ENCODE measurements at regions not wholly inside any gene's neighbourhood (a gene's known extent, or its start where the extent isn't known, plus 50 kb on each side); places are given as distances from the start of the nearest gene placed in this dataset.
"Not testable (repeated sequence)": the region's sequence is repeated elsewhere in the genome, so short reads cannot be mapped to it uniquely, and the experiment has no call there.

DNA sequence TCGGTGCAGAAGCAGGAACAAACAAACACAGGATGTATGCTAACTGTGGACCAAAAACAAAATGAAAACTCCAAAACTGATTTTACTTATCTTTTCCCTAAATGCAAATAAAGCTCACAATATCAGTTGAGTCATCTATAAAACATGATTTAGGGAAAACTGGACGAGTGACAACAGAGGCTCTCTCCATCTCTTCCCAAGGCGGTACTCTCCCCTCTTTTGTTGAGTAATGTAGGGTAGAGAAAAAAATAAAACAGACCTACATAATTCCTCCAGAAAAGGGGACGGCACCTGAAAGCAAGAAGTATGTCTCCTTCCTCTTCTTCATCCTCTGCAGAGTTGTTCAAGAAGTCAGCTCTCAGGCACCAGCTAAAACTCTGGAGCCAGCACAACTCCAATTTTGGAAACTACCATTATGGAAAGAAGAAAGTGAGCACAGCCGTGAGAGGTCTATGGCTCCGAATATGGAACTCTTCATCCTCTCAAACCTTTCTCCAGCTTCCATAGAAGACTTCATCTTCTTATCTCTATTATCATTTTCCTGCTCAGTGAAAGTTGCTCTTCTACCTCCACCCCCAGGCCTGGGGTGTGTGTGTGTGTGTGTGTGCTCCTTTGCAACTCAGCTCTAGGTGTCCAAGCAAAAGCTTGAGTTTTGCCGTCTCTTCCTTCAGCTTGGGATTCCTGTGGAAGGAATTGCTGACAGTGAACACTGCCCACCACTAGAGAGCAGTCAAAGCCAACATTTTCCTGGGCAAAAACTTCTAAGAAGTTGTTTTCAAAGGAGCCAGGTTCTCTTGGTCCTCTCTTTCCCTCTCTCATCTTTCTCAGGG, 155.4 kb downstream of the DIO2 start:
- peak; percentile 8 to 19 for DNase-seq

- no peak for DNase-seq
Measured at GRCh38 chr14:80055226-80055625, 156.1 kb downstream of the DIO2 start.

- DNase-seq: no peak
Measured at GRCh38 chr14:80054020-80054419, 157.3 kb downstream of the DIO2 start.

- no peak for DNase-seq
Measured at GRCh38 chr14:80049055-80049454, 162.2 kb downstream of the DIO2 start.

DNA sequence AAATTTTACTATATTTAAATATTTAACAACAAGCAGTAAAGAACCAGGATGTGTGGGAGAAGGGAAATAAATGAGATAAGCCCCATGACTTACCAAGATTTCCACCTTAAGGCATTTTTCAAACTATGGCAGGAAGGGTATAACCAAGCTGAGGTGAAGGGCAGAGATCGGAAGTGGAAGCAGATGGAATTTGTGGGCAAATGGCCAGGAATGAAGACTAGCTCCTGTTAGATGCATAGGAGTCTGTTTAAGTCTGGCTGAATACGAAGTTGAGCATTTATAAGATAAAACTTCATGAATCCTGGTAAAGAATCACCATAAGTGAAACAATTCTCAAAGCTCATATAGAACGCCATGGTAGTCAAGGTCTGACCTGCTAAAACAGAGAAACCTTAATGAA, 163.5 kb downstream of the DIO2 start:
- DNase-seq: no peak

- DNase-seq: no peak
Measured at GRCh38 chr14:80037349-80037748, 174.0 kb downstream of the DIO2 start.

- no peak for DNase-seq
Measured at GRCh38 chr14:80024417-80024816, 186.9 kb downstream of the DIO2 start.

- DNase-seq: not testable (repeated sequence)
Measured at GRCh38 chr14:80018476-80018875, 192.8 kb downstream of the DIO2 start.

DNA sequence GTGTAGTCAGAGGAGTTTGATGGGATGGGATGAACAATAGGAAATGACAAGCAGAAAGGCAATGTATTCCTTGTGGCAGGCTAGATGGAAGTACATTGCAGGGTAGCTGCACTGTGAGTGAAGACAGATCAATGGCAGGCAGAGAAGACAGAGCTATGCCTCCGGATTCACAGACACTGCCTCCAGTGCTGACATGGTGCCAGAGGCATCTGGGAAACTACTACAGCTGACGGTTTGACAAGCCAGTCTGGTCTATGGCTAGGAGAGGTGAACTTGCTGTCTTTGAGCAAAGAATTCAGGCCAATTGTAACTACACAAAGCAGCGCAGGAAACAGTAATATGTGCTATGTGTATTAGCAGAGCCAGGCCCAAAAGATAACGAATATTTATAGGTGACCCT, 193.5 kb downstream of the DIO2 start:
- DNase-seq: no peak

- DNase-seq: not testable (repeated sequence)
Measured at GRCh38 chr14:80010245-80010644, 201.1 kb downstream of the DIO2 start.

- DNase-seq: no peak
Measured at GRCh38 chr14:80005561-80005960, 205.7 kb downstream of the DIO2 start.

DNA sequence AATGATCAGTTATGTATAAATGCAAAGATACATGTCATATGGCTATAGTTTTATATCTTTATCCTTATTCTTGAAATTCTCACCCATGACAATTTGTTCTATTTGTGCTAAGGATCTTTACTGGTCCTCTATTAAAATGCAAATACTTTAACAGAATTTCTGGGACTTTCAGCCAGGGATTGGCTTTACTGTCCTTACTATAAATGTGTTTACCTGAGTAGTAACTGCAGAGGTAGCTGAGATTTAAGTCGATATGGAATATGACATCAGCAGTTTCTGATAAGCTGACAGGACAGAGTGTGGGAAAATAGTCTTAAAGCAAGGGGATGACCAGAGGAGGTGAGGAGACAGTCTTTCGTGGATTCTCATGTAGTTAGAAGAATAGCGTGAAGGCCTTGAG, 206.4 kb downstream of the DIO2 start:
- DNase-seq: no peak

DNA sequence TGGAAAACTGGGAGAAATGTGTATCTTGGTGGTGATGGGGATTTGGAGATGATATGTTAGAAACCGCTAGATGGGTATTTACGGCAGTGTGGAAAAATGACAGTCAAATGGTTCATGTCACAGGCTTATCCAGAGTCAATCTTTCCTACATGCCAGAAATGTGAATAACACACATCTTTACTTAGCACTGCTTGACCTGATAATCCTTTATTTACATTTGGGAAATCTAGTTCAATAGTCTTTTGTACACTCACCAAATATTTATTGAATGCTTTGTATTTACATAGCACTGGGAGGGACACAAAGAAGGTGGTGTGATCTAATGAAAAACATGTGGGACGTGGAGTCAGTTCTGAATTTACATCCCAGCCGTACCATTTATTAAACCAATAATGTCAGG, 208.2 kb downstream of the DIO2 start:
- no peak for DNase-seq

GRCh38 chr14:79997509-79998208, 213.6 kb downstream of the DIO2 start:
- no peak for DNase-seq

DNA sequence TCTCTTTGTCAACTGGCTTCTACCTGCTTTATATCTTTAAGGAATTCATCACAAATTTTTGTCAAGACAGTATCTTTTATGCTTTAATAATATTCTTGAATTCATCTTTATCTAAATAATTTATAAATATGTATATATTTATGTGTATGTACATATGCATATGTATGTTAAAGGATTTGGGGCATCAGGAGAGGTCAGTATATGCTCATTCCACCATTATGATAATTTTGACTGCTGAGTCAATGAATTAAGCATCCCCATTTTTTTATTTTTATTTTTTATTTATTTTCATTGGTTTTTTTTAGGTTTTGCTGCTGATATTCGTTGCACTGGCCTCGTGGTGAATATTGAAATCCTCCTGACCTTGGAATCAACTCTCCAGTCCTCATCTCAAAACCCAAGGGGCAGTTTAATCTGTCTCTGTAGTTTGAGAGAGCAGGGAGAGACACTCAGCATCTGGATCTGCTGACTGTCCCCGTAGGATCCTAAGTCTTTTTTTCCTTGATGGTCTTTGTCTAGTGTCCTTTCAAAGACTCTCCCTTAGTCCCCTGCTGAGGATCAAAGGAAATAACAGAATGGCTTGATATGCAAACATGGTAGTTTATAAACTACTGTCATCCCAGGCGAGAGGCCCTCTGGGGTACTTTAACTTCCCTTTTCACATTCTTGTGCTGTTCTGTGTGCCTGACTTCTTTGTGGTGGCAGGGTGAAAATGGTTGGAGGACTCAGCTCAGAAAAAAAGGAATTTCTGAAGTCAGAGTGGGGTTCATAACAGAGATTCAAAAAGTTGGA, 218.7 kb downstream of the DIO2 start:
- no peak for DNase-seq

GRCh38 chr14:79991866-79992265, 219.4 kb downstream of the DIO2 start:
- no peak for DNase-seq

DNA sequence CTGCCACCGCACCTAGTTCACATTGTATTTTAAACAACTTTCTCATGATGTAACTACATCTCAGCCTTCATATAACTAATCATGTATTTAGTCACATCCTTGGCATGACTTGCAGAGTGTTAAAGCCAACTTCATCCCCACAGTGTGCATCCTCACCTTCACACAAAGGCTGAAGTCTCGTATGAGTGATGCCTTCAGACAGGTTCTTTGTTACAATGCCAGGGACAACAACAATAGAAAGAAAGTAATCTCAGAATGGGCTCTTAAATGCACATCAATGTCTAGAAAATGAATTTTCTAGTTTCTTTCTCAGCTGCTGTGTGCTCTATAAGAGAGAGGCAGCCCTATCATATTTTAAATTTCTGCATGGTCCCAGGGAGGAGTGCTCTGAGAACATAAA, 221.3 kb downstream of the DIO2 start:
- no peak for DNase-seq

- no peak for DNase-seq
Measured at GRCh38 chr14:79986251-79986650, 225.1 kb downstream of the DIO2 start.

GRCh38 chr14:79972230-79972629, 239.1 kb downstream of the DIO2 start:
- no peak for DNase-seq

GRCh38 chr14:79971330-79971729, 240.0 kb downstream of the DIO2 start:
- DNase-seq: no peak

GRCh38 chr14:79967453-79967852, 243.9 kb downstream of the DIO2 start:
- DNase-seq: no peak

DNA sequence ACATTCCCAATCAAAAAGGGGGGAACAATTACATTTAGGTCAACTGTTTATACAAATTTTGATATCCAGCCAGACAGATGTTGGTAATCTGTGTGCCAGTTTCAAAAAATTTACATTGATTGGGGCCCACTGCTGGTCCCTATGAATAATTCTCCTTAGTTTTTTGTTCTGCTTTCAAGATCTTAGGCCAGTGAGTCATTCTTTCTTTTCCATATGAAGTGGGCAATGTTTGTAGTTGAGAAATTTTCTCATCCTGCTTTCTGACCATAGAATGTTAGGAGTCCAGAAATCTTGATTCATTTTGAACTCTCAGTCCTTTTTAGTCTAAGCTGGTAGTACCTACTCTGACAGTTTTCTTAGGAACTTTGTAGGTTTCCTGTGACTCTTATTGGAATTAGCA, 244.3 kb downstream of the DIO2 start:
- DNase-seq: no peak

DNA sequence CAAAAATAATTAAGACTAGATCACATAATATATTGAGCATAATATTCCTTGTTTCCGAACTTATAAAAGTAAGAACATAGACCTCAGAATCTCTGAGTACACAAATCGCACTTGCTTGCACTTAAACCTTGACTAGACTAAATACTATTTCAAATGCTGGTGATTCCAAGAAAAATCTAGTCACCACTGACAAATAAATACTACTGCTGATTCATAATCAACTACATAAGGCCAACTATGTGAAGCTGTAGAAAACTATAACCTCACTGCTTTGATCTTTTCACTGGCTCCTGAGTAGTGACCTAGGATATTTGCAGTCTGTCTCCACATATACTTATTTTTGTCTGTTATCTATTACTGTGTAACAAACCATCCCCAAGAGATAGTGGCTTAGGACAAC, 245.4 kb downstream of the DIO2 start:
- no peak for DNase-seq

- no peak for DNase-seq
Measured at GRCh38 chr14:79961197-79961596, 250.1 kb downstream of the DIO2 start.
